Suprapubic skin (tissue), 3 donors: ENCODE measurements at regions not wholly inside any gene's neighbourhood (a gene's known extent, or its start where the extent isn't known, plus 50 kb on each side); places are given as distances from the start of the nearest gene placed in this dataset.

Experiments
- EP300 ChIP-seq: sonication (generic); formaldehyde crosslinking; IDR thresholded peaks from one replicate; pipeline ENCODE4 v1.6.1; 2017; ENCODE audit warnings: antibody characterized with exemption
- POLR2A ChIP-seq, 2 donors: fragments of 450-650 bp; IDR thresholded peaks; one replicate each; pipeline ENCODE4 v1.6.1; 2017; ENCODE audit warnings: antibody characterized with exemption in 2 of 2, mild to moderate bottlenecking in 2 of 2, moderate library complexity in 2 of 2
- TF ChIP-seq, protein P1 (sequence below), 2 donors: fragments of 200-600 bp in 1 of 2; fragments of 450-650 bp in 1 of 2; sonication (generic) in 1 of 2; IDR thresholded peaks; one replicate each; pipeline ENCODE4 v1.5.1; 2016 to 2019; ENCODE audit warnings: antibody characterized with exemption in 2 of 2, mild to moderate bottlenecking in 1 of 2, moderate library complexity in 1 of 2

DNA sequence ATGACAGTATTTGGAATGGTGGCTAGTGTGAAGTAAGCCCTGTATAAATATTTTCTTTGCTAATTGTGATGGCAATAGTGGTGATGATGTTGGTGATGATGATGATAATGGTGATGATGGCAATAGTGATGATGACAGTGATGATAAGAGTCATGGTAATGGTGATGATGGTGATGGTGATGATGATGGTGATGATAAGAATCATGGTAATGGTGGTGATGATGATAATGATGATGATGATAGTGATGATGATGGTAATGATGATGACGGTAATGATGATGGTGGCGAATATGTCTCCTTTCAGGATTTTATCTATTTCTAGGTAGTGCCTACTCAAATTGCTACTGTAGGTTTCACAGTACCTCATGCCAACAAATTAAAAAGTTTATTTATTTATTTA, 205.4 kb downstream of the GALR1 start:
- TF ChIP-seq, protein P1, sequence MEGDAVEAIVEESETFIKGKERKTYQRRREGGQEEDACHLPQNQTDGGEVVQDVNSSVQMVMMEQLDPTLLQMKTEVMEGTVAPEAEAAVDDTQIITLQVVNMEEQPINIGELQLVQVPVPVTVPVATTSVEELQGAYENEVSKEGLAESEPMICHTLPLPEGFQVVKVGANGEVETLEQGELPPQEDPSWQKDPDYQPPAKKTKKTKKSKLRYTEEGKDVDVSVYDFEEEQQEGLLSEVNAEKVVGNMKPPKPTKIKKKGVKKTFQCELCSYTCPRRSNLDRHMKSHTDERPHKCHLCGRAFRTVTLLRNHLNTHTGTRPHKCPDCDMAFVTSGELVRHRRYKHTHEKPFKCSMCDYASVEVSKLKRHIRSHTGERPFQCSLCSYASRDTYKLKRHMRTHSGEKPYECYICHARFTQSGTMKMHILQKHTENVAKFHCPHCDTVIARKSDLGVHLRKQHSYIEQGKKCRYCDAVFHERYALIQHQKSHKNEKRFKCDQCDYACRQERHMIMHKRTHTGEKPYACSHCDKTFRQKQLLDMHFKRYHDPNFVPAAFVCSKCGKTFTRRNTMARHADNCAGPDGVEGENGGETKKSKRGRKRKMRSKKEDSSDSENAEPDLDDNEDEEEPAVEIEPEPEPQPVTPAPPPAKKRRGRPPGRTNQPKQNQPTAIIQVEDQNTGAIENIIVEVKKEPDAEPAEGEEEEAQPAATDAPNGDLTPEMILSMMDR (IDR thresholded peaks at IDR 0.05): no peak
- no peak for TF ChIP-seq EP300
- TF ChIP-seq POLR2A (IDR thresholded peaks at IDR 0.05): no peak
